ENCODE measurements at regions not wholly inside any gene's neighbourhood (a gene's known extent, or its start where the extent isn't known, plus 50 kb on each side); places are given as distances from the start of the nearest gene placed in this dataset.
A peak's percentile ranks its signal among the peaks of the same experiment; 100 is the strongest.
"Not testable (repeated sequence)": the region's sequence is repeated elsewhere in the genome, so short reads cannot be mapped to it uniquely, and the experiment has no call there.

DNA sequence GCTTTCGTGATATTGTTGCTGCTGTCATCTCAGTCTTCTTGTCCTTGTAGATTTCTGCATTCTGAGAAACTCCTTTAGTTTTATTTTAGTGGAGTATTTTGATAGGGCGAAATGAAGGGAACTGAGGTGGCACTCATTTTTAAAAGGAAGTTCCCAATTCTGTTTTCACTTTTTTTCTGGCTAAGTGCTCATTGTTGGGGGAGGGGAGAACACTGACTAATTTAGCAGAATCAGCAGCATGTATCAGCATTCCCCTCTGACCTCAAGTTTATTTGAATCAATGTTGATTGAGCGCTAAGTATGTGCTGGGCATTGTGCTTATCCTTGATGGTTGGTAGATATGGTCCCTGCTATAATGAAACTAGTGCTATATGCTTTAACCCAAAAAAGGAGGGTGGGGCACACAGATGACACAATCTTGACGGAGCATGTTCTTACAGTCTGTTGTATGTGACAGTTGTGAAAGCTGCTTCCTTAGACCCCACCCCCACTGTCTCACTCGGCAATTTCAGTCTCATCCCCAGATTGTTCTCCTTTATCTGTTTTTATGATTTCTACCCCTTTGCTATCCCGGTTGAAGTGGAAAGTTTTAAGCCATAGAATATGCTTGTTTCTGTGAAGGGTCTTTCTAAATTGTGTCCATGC lies 262.4 kb downstream of the SOX4 start:
- DNase-seq, result no peak

DNA sequence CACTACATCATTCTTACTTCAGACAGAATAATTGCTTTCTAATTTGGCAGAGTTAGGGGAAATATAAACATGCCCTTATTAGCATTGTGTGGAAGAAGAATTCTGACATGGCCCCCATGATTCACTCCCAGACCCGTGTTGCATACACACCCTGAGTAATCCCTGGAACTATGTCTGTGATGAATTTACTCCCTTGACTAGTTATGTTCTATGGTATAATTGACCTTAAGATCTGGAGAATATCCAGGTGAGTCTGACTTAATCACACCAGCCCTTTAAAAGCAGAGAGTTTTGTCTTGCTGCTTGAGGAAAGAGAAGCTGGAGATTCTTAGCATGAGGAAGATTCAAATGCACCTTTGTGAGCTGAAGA lies 262.9 kb downstream of the SOX4 start:
- DNase-seq, result no peak

DNA sequence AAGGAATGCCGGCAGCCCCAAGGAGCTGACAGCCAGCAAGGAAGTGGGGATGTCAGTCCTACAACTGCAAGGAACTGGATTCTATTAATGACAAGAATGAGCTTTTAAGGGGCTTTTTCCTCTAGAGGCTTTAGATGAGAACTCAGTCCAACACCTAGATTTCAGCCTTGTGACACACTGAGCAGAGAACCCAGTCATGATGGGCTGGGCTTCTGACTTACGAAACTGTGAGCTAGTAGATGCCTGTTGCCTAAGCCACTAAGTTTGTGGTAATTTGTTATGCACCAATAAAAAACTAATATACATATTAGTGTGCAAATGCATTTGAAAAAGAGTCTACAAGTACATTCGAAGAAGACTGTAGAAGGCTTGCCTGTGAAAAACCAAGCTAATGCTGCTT lies 263.3 kb downstream of the SOX4 start:
- DNase-seq, result no peak

DNA sequence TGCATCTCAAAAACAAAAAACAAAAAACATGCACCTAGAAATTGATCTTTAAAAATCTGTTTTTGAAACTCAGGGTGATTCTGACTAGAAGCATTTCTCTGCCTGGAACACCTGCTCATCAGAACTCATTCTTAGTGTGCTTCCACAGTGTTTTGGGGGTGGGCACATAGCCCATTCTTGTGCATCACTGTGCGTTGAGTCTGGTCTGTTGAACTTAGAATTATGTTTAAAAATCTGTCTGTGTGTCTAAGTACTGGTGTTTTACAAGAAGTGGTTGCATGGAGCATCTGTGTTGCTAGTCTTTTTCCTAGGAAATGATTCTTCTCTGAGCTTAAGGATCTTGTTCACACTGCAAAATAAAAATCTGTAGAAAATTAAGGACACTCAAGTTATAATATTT lies 264.5 kb downstream of the SOX4 start:
- no peak for DNase-seq

DNA sequence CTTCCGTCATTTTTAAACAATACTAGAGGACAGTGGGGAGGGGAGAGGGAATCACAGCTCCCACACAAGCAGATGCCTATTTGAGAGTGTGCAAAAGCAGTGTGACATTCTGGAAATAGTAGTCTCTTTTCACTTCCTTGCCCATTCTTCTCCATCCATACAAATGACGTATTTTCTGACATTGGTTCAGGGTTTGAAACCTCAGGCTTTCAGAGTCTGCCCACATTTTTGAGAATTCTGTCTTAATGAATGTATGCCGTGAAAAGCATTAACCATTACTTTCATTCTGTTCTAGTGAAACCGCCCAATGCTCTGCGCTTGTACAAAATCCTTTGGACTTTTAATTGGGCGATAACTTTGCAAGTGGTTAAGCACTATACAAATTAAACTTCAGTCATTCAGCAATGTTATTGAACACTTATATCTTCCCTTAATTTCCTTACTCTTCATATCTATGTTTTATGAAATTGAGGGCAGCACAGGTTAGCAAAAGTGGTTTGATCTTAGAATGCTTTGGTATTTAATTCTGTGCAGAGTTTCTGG lies 265.7 kb downstream of the SOX4 start:
- DNase-seq, result no peak

DNA sequence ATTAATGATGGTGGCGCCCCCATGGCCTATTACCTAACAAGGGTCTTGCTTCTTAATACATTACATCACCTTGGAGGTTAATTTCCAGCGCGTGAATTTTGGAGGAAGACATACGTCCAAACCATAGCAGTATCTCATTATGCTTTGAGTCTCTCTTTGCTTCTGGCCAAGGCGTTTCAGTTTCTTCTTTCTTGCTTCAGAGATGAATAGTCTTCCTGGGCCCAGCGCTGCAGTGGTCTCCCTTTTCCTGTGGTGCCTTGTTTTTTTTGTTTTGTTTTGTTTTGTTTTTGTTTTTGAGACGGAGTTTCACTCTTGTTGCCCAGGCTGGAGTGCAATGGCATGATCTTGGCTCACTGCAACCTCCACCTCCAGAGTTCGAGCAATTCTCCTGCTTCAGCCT lies 268.4 kb downstream of the SOX4 start:
- DNase-seq, result no peak

DNA sequence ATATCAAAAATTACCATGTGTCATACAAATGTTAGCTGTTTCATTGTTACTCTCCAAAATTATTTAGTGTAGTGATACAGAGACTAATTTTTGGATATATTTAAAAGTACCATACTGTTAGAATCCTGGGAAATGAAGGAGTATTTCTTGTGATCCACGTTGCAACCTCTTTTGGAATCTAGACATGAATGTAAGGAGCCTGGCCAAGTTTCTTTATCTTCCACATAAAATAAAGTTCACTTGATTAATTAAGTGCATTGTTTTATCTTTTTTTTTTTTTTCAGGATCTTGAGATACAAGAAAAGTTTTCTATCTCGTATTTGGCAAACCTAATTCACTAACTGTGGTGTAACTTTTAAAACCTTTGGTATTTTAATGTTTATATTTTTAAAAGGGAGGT lies 270.7 kb downstream of the SOX4 start:
- DNase-seq, result no peak

DNA sequence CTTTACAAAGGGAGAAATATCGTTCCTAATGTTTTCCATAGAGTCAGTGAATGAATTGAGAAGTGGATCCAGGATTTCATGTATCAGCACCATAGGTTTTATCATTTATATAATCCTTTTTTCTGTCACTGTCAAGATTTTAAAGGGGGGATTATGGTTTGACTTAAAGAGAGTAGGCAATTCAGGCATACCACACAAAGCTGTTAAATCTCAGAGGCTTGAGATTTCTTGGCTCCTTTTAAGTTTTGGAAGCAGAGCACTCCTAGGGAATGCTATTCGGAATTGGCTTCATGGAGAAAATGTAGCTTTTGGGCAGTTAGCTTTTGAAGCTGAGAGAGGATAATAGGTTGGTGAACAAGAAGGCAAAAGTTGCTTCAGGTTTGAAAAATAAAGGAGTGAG lies 274.7 kb downstream of the SOX4 start:
- no peak for DNase-seq

DNA sequence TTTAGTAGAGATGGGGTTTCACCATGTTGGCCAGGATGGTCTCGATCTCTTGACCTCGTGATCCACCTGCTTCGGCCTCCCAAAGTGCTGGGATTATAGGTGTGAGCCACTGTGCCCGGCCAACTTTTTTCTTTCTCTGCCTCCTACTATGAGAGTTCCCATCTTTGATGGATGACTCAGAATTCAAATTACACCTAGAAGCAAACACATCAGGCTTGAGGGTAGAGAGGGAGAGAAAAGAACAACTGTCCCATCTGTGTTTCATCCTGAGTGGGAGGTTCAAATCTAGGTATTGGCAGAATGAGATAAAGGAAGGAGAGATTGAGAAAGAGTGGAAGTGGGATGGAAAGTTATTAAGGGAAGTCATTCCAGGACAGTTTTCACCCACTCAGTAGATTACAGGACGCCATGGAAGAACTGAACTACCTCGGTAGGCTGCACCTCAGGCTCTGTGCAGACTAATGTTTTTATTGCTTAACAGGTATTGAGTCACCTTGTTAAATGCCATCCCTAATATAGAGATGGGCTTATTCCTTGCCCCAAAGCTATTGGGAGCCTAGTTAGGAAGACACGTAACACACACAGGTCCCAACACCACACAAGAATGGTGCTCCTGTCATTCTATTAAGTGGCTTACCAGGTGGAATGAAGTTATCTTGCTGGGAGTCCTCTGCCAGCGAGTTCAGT lies 275.7 kb downstream of the SOX4 start:
- no peak for DNase-seq

DNA sequence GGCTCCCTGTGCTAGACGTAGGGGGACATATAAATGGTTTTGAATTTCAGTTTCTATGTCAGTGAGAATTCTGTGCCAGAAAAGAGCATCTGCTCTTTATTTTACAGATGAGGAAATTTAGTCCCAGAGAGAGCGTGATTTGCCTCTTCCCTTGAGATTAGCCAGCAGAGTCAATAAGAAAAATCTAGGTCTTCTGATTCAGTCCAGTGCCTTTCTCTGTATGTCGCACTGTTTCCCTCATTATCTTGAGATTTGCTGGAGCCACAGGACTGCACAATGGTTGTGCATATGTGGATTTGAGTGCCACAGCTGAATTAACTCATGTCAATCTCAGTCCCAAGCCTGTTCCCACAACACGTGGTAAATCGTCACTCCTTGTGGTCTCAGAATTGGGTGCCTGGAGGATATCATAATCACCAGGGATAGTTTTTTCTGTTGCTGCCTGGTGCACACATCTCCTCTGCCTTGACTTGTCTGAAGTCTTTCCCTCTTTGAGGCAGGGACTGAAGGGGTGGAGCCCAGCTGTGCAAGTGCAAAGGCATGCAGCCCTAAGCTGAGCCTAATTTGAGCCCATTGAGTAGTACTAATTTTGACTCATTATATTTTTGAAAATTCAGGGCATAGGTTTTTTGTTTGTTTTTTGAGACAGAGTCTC lies 276.7 kb downstream of the SOX4 start:
- no peak for DNase-seq

DNA sequence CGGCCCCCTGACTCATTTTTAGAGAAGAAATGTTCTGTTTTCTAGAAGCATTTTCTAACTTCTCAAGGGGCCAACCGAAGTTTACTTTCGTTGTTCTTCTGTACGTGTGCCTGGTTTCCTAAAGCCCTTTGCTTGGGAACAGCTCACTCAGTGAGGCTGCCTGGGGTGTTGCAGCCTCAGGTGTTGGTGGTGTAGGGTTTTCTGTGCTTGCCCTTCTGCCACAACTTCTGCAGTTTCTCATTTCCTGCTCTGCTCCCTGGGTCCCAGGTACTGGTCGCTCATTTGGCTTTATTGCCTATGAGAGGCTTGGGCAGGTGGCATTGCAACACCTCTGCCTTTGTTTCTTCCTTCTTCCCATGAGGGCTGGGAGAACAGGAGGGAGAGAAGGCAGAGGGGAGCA lies 278.3 kb downstream of the SOX4 start:
- no peak for DNase-seq

DNA sequence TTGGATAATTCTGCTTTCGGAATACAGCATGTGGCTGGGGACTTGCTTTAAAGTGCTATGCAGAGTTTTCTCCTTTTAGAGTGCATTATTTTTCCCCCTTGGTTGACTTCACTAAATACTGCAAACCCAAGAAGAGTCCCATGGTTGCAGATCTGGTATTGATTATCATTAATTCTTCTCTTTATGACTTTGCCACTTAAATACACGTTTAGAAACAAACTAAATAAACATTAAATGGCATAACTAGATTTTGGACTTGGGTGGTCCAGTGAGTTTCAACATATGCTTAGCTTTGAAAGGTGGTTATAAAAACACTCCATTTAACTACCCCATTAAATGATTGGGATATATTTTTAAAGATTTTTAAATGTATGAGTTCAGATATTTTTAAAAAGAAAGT lies 279.2 kb downstream of the SOX4 start:
- DNase-seq, result no peak

DNA sequence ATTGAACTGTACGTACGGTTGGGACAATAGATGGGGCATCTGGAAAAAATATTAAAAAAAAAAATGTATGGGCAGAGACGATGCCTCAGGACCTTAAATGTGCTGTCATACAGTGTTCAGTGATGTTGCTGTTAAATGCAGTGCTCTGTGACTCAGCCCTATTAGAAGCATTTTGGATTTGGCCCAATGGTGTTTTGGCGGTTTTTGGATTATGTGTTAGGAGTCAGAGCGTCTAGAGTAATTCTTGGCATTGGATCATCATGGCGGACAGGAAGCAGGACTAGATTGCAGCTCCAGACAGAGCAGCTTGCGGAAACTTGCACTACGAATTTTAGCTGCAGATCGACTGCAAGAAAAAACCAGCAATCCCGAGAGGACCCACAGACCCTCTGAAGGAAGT lies 280.0 kb downstream of the SOX4 start:
- DNase-seq, result no peak

DNA sequence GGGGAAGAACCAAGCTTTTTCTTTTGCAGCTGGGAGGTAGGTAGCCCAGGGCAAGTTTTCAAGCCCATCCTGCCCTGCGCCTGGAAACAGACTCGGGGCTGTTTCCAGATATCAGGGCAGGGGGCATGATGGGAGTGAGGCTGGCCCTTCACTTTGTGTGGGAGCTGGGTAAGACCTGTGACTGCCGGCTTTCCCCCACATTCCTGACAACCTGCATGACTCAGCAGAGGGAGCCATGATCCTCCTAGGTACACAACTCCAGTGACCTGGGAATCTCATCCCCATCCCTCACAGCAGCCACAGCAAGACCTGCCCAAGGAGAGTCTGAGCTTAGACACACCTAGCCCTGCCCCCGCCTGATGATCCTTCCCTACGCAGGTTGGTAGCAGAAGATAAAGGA lies 280.8 kb downstream of the SOX4 start:
- DNase-seq, result no peak

DNA sequence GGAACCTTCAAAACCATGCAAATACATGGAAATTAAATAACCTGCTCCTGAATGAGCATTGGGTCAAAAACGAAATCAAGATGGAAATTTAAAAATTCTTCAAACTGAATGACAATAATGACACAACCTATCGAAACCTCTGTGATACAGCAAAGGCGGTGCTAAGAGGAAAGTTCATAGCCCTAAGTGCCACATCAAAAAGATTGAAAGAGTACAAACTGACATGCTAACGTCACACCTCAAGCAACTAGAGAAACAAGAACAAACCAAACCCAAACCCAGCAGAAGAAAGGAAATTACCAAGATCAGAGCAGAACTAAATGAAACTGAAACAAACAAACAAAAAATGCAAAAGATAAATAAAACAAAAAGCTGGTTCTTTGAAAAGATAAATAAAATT lies 283.5 kb downstream of the SOX4 start:
- peak in 1 of 5 experiments; percentile 74 for DNase-seq

DNA sequence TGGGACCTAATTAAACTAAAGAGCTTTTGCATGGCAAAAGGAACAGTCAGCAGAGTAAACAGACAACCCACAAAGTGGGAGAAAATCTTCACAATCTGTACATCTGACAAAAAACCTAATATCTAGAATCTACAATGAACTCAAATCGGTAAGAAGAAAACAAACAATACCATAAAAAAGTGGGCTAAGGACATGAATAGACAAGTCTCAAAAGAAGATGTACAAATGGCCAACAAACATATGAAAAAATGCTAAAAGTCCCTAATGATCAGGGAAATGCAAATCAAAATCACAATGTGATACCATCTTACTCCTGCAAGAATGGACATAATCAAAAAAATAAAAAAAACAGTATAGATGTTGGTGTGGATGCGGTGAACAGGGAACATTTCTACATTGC lies 286.7 kb downstream of the SOX4 start:
- not testable (repeated sequence) for DNase-seq

DNA sequence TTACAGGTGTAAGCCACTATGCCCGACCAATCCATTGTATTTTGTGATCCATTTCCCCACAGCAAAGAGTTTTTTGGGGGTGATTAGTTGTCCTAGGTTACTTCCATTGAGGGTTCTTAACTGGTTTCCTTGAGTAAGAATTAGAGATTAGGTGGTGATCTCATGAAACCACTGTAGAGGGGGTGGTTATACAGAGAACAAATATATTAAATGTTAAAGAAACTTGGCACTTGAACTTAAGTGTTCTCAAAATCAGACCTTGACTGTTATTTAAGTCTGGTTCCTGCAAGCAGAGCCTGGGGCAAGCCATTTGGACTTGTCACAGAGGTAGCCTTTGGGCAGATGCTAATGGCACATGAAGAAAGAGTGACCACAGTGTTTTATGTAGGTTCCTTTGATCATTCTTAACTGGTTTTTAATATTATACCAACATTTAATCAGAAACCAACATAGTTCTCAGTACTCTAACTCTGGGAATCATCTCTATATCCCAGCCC lies 288.5 kb downstream of the SOX4 start:
- no peak for DNase-seq

DNA sequence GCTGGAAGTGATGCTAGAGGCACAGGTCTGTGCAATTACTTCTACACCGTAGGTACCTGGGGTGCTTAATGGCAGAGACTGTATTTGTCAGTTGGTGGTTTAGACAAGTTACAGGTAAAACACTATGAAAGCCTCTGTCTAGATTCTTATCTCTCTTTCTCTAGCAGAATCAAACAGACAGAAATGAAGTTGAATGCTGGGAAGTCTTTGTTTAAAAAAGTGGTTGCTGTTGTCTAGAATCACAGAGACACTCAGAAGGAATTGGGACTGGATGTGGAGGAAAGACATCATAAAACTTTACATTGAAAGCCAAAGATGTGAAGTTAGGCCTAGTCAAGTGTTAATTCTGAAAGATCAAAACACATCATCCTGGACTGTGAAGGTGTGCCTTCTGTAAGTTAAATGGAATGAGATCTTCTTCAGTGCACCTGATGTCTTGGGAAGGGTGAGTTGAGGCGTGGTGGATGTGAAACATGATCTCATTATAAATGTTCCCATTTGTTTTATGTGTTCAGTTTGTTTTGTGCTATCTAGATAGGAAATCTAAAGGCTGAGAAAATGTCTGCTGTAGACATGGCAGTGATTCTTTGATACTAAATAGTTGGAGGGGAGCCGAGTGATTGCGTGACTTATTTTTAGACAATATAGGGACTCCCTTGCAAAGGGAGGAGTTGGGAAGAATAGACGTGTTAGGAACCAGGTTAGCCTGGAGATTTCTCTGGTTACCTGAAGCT lies 290.2 kb downstream of the SOX4 start:
- DNase-seq, result peak in 1 of 5 experiments; percentile 38

DNA sequence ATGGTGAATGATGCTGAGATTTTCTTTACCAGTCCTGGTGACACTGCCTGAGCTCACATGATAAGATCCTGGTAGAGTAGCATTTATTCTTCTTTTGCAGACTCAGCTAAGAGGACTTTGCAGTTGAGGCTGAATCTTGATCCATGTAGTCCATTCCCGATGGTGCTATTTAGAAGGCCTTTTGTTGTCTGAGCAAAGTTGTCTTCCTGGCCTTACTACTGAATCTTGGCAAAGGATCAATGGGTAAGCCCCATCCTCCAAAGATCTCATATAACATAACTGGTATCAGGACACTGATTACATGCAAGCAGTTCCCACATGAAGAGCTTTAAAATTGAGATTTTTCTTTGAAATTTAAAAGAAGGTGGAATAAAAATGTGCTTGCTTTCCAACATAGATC lies 291.6 kb downstream of the SOX4 start:
- DNase-seq, result no peak

DNA sequence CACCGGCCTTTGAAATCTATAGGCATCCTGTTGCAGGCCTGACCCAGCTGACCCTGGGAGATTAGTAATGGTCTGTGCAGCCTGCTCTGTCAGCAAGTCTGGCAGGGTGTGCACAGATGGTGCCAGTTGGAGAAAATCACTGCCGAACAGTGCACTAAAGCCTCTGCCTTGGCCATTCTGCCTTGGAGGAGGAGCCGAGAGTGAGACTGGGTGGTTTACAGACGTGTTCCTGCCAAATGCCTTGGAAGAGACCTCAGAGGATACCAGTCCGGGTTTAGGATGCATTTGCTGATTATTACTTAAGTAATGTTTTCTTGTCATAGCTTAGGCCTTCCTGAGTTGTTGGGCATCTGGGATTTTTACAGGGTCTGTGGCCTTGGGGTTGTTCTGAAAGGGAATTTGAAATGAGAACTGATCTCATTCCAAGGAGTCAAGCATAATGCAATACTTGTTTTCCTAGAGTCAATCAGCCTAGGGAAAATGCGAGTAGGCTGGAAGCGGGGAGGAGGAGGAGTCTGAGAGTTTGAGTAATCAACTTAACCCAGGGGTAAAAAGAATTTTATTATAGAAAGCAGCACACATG lies 292.1 kb downstream of the SOX4 start:
- DNase-seq, result no peak

DNA sequence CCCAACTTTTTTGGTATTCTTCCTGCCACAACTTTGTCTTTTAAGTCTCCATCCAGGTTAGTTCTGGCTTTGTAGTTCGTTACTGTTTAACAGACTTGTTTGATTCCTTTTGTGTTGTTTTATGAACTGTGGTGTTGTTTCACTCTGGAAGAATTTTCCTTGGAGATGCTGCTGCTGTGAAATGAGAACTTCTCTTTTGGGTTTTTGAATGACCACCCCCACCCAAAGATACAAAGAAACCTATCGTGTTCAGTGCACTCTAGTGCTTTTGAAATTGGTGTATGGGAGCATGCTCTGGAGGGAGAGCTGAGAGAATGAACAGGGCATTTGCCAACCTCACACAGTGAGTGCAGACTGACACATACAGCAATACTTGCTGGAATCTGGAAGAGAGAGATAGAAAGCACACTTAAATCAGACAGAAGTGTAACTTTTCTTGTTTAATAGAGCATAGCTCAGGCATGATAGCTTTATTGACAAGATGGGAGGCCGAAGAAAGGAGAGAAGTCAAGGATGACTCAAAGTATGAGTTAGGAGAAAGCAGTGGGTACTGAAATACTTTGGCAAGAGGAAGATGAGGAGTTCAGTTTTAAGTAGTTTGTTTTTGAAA lies 293.1 kb downstream of the SOX4 start:
- no peak for DNase-seq
